ENCODE measurements at regions not wholly inside any gene's neighbourhood (a gene's known extent, or its start where the extent isn't known, plus 50 kb on each side); places are given as distances from the start of the nearest gene placed in this dataset.

DNA sequence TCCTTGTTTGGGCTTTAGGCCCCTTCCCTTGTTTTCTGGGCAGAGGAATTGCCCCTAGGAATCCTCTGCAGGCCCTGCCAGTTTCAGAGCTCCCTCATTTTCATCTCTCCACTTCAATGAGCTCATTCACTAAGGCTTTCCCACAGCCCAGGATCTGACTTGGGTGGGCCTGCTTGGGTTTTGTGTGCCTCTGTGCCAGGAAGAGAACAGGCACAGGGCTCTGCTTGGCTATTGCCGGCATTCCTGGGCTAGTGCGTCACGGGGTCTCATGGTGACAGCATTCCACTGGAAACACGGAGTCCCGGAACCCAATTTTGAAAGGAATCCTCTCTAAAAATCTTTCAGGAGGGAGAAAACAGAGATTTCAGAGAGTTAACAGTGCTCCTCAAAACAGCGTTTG is 150.5 kb downstream of the VCX3A start:
- H3K9me3 Mint-ChIP-seq = peaks cover 0 to 6% (median 4%) of the 10 kb centered on the region in 6 donors
- no peak for DNase-seq
- no peaks in the 10 kb centered on the region for H3K4me1 Mint-ChIP-seq
- H3K27me3 Mint-ChIP-seq (ENCODE audit: low read depth in 3 of 3) = peaks cover 0 to 1% (median 0%) of the 10 kb centered on the region in 3 donors
- no peaks in the 10 kb centered on the region for H3K36me3 Mint-ChIP-seq
- no peak overlapping the region for H3K27ac Mint-ChIP-seq
- no peak overlapping the region for H3K4me3 Mint-ChIP-seq

GRCh38 chrX:6383917-6384316 is 151.0 kb downstream of the VCX3A start:
- Mint-ChIP-seq H3K27ac (no peak overlapping the region), H3K36me3 (no peaks in the 10 kb centered on the region), H3K4me1 (no peaks in the 10 kb centered on the region), H3K4me3 (no peak overlapping the region), H3K27me3 (ENCODE audit: low read depth in 3 of 3) (peaks cover 0 to 1% (median 0%) of the 10 kb centered on the region in 3 donors), H3K9me3 (peaks cover 0 to 6% (median 4%) of the 10 kb centered on the region in 6 donors)
- DNase-seq = no peak

- Mint-ChIP-seq H3K27ac (peak overlapping the region in 1 of 6 donors; percentile 3), H3K9me3 (peaks cover 0 to 5% (median 3%) of the 10 kb centered on the region in 6 donors), H3K36me3 (no peaks in the 10 kb centered on the region), H3K4me3 (no peak overlapping the region), H3K27me3 (ENCODE audit: low read depth in 3 of 3) (peaks cover 0 to 1% (median 0%) of the 10 kb centered on the region in 3 donors), H3K4me1 (no peaks in the 10 kb centered on the region)
- no peak for DNase-seq
Observed at GRCh38 chrX:6383488-6383887, 151.4 kb downstream of the VCX3A start.

GRCh38 chrX:6382284-6382683 is 152.6 kb downstream of the VCX3A start:
- H3K4me1 Mint-ChIP-seq = no peaks in the 10 kb centered on the region
- no peak overlapping the region for H3K27ac Mint-ChIP-seq
- no peaks in the 10 kb centered on the region for H3K36me3 Mint-ChIP-seq
- H3K4me3 Mint-ChIP-seq = no peak overlapping the region
- DNase-seq = no peak
- H3K9me3 Mint-ChIP-seq = peaks cover 0 to 4% (median 1%) of the 10 kb centered on the region in 6 donors
- H3K27me3 Mint-ChIP-seq (ENCODE audit: low read depth in 3 of 3) = peaks cover 0 to 1% (median 0%) of the 10 kb centered on the region in 3 donors

- no peak for DNase-seq
- H3K27me3 Mint-ChIP-seq (ENCODE audit: low read depth in 3 of 3) = peaks cover 0 to 3% (median 1%) of the 10 kb centered on the region in 3 donors
- peaks cover 0 to 8% (median 0%) of the 10 kb centered on the region in 6 donors for H3K9me3 Mint-ChIP-seq
- no peaks in the 10 kb centered on the region for H3K4me1 Mint-ChIP-seq
- no peaks in the 10 kb centered on the region for H3K36me3 Mint-ChIP-seq
- no peak overlapping the region for H3K4me3 Mint-ChIP-seq
- H3K27ac Mint-ChIP-seq = no peak overlapping the region
Observed at GRCh38 chrX:6377103-6377764, 148.6 kb upstream of the NLGN4X start.

GRCh38 chrX:6374556-6374955 is 145.9 kb upstream of the NLGN4X start:
- peaks cover 0 to 3% (median 1%) of the 10 kb centered on the region in 3 donors for H3K27me3 Mint-ChIP-seq (ENCODE audit: low read depth in 3 of 3)
- H3K36me3 Mint-ChIP-seq = no peaks in the 10 kb centered on the region
- no peak overlapping the region for H3K4me3 Mint-ChIP-seq
- H3K27ac Mint-ChIP-seq = no peak overlapping the region
- peaks cover 0 to 8% (median 0%) of the 10 kb centered on the region in 6 donors for H3K9me3 Mint-ChIP-seq
- H3K4me1 Mint-ChIP-seq = no peaks in the 10 kb centered on the region
- no peak for DNase-seq

GRCh38 chrX:6372981-6373380 is 144.3 kb upstream of the NLGN4X start:
- peaks cover 0 to 8% (median 0%) of the 10 kb centered on the region in 6 donors for H3K9me3 Mint-ChIP-seq
- H3K36me3 Mint-ChIP-seq = no peaks in the 10 kb centered on the region
- H3K4me3 Mint-ChIP-seq = no peak overlapping the region
- peaks cover 0 to 2% (median 1%) of the 10 kb centered on the region in 3 donors for H3K27me3 Mint-ChIP-seq (ENCODE audit: low read depth in 3 of 3)
- DNase-seq = no peak
- no peak overlapping the region for H3K27ac Mint-ChIP-seq
- H3K4me1 Mint-ChIP-seq = no peaks in the 10 kb centered on the region

DNA sequence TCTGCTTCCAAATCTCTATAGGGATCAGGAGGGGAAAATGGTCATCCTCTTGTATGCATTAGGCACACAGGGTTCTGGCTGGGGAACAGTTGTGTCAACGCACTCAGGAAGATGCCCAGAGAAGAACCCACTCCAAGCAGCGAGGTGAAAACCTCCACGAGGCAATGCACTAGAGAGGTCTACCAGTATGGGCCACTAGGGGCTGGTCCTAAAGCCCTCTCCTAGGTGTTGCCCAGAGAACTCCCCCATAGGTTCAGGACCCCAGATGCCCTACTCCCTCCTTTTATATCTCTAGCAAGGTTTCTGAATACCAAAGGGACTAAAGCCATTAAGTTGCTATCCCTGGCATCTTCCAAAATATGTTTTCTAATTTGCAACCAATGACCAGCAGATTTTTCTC is 142.7 kb upstream of the NLGN4X start:
- Mint-ChIP-seq H3K4me1 (no peaks in the 10 kb centered on the region), H3K36me3 (no peaks in the 10 kb centered on the region), H3K4me3 (no peak overlapping the region), H3K27me3 (ENCODE audit: low read depth in 3 of 3) (peaks cover 0 to 2% (median 1%) of the 10 kb centered on the region in 3 donors), H3K27ac (no peak overlapping the region), H3K9me3 (peaks cover 0 to 8% (median 0%) of the 10 kb centered on the region in 6 donors)
- no peak for DNase-seq

DNA sequence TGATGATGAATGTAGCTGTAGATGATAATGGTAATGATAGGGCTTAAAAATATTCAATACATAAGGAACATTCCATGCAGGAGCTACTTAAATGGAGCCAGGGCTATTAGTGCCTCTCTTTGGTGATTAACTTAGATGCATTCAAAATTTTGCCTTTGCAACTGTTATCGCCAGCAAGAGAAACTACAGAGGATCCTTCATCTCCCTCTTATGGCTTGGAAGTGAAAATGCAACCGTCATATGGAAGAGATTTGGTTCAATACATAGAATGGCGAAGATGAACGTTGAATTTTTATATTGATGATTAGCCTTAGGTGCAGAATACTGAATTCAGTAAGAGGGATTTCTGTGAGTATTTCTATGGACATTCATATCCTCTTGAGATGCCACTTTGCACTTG is 134.5 kb upstream of the NLGN4X start:
- no peak overlapping the region for H3K27ac Mint-ChIP-seq
- H3K4me1 Mint-ChIP-seq = no peaks in the 10 kb centered on the region
- H3K9me3 Mint-ChIP-seq = peaks cover 2 to 11% (median 5%) of the 10 kb centered on the region in 6 donors
- no peak for DNase-seq
- no peak overlapping the region for H3K4me3 Mint-ChIP-seq
- no peaks in the 10 kb centered on the region for H3K27me3 Mint-ChIP-seq (ENCODE audit: low read depth in 3 of 3)
- H3K36me3 Mint-ChIP-seq = peaks cover 0 to 3% (median 0%) of the 10 kb centered on the region in 3 donors

GRCh38 chrX:6325437-6325836 is 96.8 kb upstream of the NLGN4X start:
- Mint-ChIP-seq H3K27me3 (ENCODE audit: low read depth in 3 of 3) (no peaks in the 10 kb centered on the region), H3K9me3 (peaks cover 4 to 21% (median 9%) of the 10 kb centered on the region in 6 donors), H3K4me1 (no peaks in the 10 kb centered on the region)

DNA sequence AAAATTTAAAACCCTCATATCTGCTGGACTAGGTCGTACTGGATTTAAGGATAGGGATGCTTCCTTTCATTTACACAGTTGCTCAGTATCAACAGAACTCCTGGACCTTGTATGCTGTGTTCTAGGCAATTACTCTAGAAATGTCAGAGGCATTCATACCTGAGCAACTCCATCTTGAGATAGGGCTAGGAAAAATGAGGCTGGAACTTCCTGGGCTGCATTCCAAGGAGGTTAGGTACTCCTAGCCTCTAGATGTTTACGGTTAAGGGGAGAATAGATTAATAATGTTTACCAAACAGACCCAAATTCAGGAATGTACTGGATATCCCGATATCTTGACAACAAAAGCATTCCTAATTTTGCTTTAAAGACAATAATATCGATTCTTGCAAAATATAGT is 84.7 kb upstream of the NLGN4X start:
- peaks cover 0 to 3% (median 1%) of the 10 kb centered on the region in 3 donors for H3K27me3 Mint-ChIP-seq (ENCODE audit: low read depth in 3 of 3)
- H3K4me1 Mint-ChIP-seq = no peaks in the 10 kb centered on the region
- no peak for DNase-seq
- no peak overlapping the region for H3K27ac Mint-ChIP-seq
- peaks cover 0 to 26% (median 7%) of the 10 kb centered on the region in 6 donors for H3K9me3 Mint-ChIP-seq
- no peaks in the 10 kb centered on the region for H3K36me3 Mint-ChIP-seq
- no peak overlapping the region for H3K4me3 Mint-ChIP-seq

More at GRCh38 chrX:6325437-6325836, 96.8 kb upstream of the NLGN4X start:
- Mint-ChIP-seq H3K27ac (no peak overlapping the region), H3K4me3 (no peak overlapping the region), H3K36me3 (no peaks in the 10 kb centered on the region)
- no peak for DNase-seq

DNA sequence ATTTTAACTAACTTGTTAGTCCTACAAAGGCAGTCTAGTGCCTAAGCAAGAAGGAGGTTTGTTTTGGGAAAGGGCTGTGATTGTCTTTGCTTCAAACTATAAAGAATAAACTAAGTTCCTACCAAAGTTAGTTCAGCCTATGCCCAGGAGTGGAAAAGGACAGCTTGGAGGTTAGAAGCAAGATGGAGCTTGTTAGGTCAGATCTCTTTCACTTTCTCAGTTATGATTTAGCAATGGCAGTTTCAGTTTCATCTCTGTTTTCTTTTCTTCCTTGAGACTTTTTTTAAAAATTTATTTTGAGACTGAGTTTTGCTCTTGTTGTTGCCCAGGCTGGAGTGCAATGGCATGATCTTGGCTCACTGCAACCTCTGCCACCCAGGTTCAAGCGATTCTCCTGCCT is 82.9 kb upstream of the NLGN4X start:
- H3K9me3 Mint-ChIP-seq = peaks cover 0 to 36% (median 6%) of the 10 kb centered on the region in 6 donors
- no peak overlapping the region for H3K4me3 Mint-ChIP-seq
- H3K36me3 Mint-ChIP-seq = no peaks in the 10 kb centered on the region
- no peak for DNase-seq
- no peak overlapping the region for H3K27ac Mint-ChIP-seq
- no peaks in the 10 kb centered on the region for H3K4me1 Mint-ChIP-seq
- H3K27me3 Mint-ChIP-seq (ENCODE audit: low read depth in 3 of 3) = peaks cover 0 to 2% (median 1%) of the 10 kb centered on the region in 3 donors

GRCh38 chrX:6307156-6307555 is 78.5 kb upstream of the NLGN4X start:
- Mint-ChIP-seq H3K4me3 (no peak overlapping the region), H3K4me1 (no peaks in the 10 kb centered on the region), H3K9me3 (peaks cover 0 to 31% (median 7%) of the 10 kb centered on the region in 6 donors), H3K36me3 (no peaks in the 10 kb centered on the region), H3K27ac (no peak overlapping the region), H3K27me3 (ENCODE audit: low read depth in 3 of 3) (peaks cover 0 to 2% (median 0%) of the 10 kb centered on the region in 3 donors)
- no peak for DNase-seq

- peaks cover 0 to 3% (median 0%) of the 10 kb centered on the region in 3 donors for H3K27me3 Mint-ChIP-seq (ENCODE audit: low read depth in 3 of 3)
Observed at GRCh38 chrX:6299724-6300123, 71.1 kb upstream of the NLGN4X start.

DNA sequence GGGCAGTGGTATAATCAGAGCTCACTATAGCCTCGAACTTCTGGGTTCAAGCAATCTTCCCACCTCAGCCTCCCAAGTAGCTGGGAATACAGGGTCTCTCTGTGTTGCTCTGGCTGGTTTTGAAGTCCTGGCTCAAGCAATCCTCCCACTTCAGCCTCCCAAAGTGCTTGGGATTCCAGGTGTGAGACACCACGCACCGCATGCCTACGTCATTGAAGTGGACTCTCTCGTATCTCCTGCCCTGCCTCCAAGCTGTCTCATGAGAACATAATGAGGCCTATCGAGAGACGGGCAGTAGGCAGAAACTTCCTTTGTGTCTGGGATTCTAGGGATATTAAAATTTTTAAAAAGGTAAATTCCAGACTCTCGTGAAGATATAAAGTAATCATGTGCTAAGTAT is 65.0 kb upstream of the NLGN4X start:
- no peak overlapping the region for H3K27ac Mint-ChIP-seq
- peaks cover 0 to 13% (median 3%) of the 10 kb centered on the region in 6 donors for H3K9me3 Mint-ChIP-seq
- no peak overlapping the region for H3K4me3 Mint-ChIP-seq
- no peak for DNase-seq
- H3K27me3 Mint-ChIP-seq (ENCODE audit: low read depth in 3 of 3) = peaks cover 0 to 2% (median 2%) of the 10 kb centered on the region in 3 donors
- no peaks in the 10 kb centered on the region for H3K4me1 Mint-ChIP-seq
- no peaks in the 10 kb centered on the region for H3K36me3 Mint-ChIP-seq

More at GRCh38 chrX:6299724-6300123, 71.1 kb upstream of the NLGN4X start:
- DNase-seq = no peak
- H3K4me1 Mint-ChIP-seq = no peaks in the 10 kb centered on the region
- H3K27ac Mint-ChIP-seq = no peak overlapping the region
- H3K4me3 Mint-ChIP-seq = no peak overlapping the region
- H3K36me3 Mint-ChIP-seq = no peaks in the 10 kb centered on the region
- H3K9me3 Mint-ChIP-seq = peaks cover 0 to 17% (median 3%) of the 10 kb centered on the region in 6 donors
